ENCODE measurements at regions not wholly inside any gene's neighbourhood (a gene's known extent, or its start where the extent isn't known, plus 50 kb on each side); places are given as distances from the start of the nearest gene placed in this dataset.

DNA sequence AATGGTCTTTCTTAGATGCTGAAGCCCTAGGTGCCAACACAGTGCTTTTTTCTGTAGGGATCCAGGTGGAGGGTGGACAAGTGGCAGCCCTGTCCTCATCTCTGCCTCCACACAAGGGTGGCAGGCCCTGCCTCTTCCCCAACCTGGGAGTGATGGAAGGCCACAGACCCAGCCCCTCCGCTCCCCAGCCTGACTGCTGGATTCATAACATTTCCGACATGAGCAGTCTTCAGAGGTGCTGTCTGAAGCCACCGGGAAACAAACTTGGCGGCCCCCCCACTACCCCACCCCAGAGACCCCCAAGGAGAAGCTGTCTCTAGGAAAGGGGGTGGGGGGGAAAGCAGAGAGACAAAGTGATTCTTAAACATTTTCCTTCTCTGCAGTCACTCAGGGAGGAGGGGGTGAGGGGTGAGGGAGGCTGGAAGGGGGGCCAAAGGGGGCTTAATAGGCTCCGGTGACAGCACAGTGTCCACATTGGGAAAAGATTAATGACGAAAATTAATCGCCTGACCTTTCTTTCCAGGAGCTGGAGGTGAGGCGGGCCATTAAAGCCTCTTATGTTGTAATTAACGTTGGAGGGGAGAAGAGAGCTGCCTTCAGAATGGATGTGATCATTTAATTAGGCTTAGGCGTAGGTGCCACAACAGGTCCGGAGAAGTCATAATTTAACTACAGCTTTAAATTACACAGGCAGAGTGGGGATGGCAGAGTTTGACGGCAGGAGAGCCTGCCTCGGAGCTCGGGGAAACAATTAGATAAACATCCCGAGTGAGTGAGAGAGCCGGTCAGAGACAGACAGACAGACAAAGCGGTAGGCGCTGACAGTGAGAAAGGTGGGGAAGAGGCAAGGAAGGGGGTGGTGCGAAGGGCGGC lies 76.8 kb upstream of the FOXP4 start:
- Histone ChIP-seq H3K4me1 (ENCODE audit: control insufficient read depth, insufficient read depth, low read length) (no peaks in the 10 kb centered on the region), H3K27me3 (ENCODE audit: control insufficient read depth, insufficient read depth, low read length) (0 out of 2 replicates have a peak, but pooled peaks cover 4% of the 10 kb centered on the region), H3K9me3 (ENCODE audit: control insufficient read depth, insufficient read depth, low read depth, low read length) (no peaks in the 10 kb centered on the region), H3K4me3 (ENCODE audit: low read depth in 2 of 2, low read length in 2 of 2) (no peak overlapping the region), H3K36me3 (ENCODE audit: control insufficient read depth, insufficient read depth, low read length) (no peaks in the 10 kb centered on the region), H3K27ac (ENCODE audit: low read length) (no peak overlapping the region)
- in situ Hi-C loops (cut with HindIII; ENCODE audit: low pct_unique_long_range_greater_than_20kb, low sequenced_read_pairs) (no loop called here), intact Hi-C loops (cut with micrococcal nuclease; ENCODE audit: unreplicated experiment) (no loop called here)
- no TSS peak for BruUV-seq (replicated peaks)
- DNase-seq (ENCODE audit: low read depth, low spot score) (no peak), ATAC-seq (no peak)
- TF ChIP-seq, protein P1, sequence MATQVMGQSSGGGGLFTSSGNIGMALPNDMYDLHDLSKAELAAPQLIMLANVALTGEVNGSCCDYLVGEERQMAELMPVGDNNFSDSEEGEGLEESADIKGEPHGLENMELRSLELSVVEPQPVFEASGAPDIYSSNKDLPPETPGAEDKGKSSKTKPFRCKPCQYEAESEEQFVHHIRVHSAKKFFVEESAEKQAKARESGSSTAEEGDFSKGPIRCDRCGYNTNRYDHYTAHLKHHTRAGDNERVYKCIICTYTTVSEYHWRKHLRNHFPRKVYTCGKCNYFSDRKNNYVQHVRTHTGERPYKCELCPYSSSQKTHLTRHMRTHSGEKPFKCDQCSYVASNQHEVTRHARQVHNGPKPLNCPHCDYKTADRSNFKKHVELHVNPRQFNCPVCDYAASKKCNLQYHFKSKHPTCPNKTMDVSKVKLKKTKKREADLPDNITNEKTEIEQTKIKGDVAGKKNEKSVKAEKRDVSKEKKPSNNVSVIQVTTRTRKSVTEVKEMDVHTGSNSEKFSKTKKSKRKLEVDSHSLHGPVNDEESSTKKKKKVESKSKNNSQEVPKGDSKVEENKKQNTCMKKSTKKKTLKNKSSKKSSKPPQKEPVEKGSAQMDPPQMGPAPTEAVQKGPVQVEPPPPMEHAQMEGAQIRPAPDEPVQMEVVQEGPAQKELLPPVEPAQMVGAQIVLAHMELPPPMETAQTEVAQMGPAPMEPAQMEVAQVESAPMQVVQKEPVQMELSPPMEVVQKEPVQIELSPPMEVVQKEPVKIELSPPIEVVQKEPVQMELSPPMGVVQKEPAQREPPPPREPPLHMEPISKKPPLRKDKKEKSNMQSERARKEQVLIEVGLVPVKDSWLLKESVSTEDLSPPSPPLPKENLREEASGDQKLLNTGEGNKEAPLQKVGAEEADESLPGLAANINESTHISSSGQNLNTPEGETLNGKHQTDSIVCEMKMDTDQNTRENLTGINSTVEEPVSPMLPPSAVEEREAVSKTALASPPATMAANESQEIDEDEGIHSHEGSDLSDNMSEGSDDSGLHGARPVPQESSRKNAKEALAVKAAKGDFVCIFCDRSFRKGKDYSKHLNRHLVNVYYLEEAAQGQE (IDR thresholded peaks at IDR 0.05; ENCODE audit: insufficient read depth in 1 of 2, low read depth in 2 of 2, low read length in 1 of 2) = no peak
- TF ChIP-seq SIN3A (IDR thresholded peaks at IDR 0.05; ENCODE audit: borderline replicate concordance, insufficient read depth, low read depth, low read length) = no peak
- TF ChIP-seq POLR2AphosphoS5 (IDR thresholded peaks at IDR 0.05; ENCODE audit: low read depth, low read length) = no peak
- TF ChIP-seq, protein P2, sequence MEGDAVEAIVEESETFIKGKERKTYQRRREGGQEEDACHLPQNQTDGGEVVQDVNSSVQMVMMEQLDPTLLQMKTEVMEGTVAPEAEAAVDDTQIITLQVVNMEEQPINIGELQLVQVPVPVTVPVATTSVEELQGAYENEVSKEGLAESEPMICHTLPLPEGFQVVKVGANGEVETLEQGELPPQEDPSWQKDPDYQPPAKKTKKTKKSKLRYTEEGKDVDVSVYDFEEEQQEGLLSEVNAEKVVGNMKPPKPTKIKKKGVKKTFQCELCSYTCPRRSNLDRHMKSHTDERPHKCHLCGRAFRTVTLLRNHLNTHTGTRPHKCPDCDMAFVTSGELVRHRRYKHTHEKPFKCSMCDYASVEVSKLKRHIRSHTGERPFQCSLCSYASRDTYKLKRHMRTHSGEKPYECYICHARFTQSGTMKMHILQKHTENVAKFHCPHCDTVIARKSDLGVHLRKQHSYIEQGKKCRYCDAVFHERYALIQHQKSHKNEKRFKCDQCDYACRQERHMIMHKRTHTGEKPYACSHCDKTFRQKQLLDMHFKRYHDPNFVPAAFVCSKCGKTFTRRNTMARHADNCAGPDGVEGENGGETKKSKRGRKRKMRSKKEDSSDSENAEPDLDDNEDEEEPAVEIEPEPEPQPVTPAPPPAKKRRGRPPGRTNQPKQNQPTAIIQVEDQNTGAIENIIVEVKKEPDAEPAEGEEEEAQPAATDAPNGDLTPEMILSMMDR (IDR thresholded peaks at IDR 0.05) = no peak
- TF ChIP-seq TCF7L2 (IDR thresholded peaks at IDR 0.05; ENCODE audit: low read depth, low read length) = no peak
- ChIA-PET POLR2A (interaction anchor here (0.5 kb wide), 1 partner anchor 251 kb away, joined by 3 read pairs; no protein-coding TSS in a partner anchor), CTCF (interaction anchor here (0.7 to 0.8 kb wide), 2 partner anchors 16 to 187 kb away, joined by 3 read pairs; no protein-coding TSS in a partner anchor)

- no TSS peak for BruUV-seq (replicated peaks)
- in situ Hi-C loops (cut with HindIII; ENCODE audit: low pct_unique_long_range_greater_than_20kb, low sequenced_read_pairs) (no loop called here), intact Hi-C loops (cut with micrococcal nuclease; ENCODE audit: unreplicated experiment) (no loop called here)
- Histone ChIP-seq H3K9me3 (ENCODE audit: control insufficient read depth, insufficient read depth, low read depth, low read length) (no peaks in the 10 kb centered on the region), H3K36me3 (ENCODE audit: control insufficient read depth, insufficient read depth, low read length) (no peaks in the 10 kb centered on the region), H3K27ac (ENCODE audit: low read length) (no peak overlapping the region), H3K27me3 (ENCODE audit: control insufficient read depth, insufficient read depth, low read length) (0 out of 2 replicates have a peak, but pooled peaks cover 4% of the 10 kb centered on the region), H3K4me3 (ENCODE audit: low read depth in 2 of 2, low read length in 2 of 2) (no peak overlapping the region), H3K4me1 (ENCODE audit: control insufficient read depth, insufficient read depth, low read length) (no peaks in the 10 kb centered on the region)
- ATAC-seq (no peak), DNase-seq (ENCODE audit: low read depth, low spot score) (no peak)
- ChIA-PET POLR2A (no interaction called here), CTCF (interaction anchor here (0.7 kb wide), 1 partner anchor 17 kb away, joined by 3 read pairs; no protein-coding TSS in a partner anchor)
- no peak for TF ChIP-seq TCF7L2 (IDR thresholded peaks at IDR 0.05; ENCODE audit: low read depth, low read length)
- TF ChIP-seq POLR2AphosphoS5 (IDR thresholded peaks at IDR 0.05; ENCODE audit: low read depth, low read length) = no peak
- TF ChIP-seq, protein P2 (IDR thresholded peaks at IDR 0.05) = no peak
These were observed 76.2 kb upstream of the FOXP4 start for GRCh38 chr6:41470029-41470330.

Measured in Panc1 (cell line).